NCI-H526 treated with DMSO at 0.1 percent for 48 hours (cell line): ENCODE measurements at regions not wholly inside any gene's neighbourhood (a gene's known extent, or its start where the extent isn't known, plus 50 kb on each side); places are given as distances from the start of the nearest gene placed in this dataset.
"Not testable (repeated sequence)": the region's sequence is repeated elsewhere in the genome, so short reads cannot be mapped to it uniquely, and the experiment has no call there.

Experiments used
- DNase-seq: peaks from one replicate; lab custom pipeline; 2025; lab: John Stamatoyannopoulos, UW

DNA sequence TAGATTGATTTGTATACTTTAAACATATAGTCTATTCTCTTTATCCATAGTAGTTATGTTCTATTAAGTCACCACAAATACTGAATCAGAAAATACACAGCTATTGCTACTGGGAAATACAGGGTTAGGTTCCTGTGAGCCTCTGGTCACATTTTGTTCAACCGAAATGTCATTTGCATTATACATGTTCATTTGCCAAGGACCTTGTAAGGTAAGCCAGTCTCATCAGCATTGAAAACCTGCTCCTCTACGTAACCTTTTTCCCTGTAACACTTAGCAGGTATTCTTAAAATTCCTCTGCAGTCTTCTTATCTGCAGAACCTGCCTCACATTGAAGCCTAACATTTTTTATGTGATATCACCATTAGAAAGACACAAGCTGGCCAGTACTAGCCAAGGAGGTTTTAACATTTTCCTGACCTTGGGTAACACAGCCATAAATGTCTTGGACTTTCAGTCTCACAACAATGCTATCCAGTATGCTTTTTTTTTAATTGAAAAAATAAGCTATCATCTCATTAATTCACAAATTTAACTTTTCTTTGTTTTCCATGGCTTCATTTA, 765.7 kb upstream of the IGFBP7 start:
- DNase-seq = no peak

DNA sequence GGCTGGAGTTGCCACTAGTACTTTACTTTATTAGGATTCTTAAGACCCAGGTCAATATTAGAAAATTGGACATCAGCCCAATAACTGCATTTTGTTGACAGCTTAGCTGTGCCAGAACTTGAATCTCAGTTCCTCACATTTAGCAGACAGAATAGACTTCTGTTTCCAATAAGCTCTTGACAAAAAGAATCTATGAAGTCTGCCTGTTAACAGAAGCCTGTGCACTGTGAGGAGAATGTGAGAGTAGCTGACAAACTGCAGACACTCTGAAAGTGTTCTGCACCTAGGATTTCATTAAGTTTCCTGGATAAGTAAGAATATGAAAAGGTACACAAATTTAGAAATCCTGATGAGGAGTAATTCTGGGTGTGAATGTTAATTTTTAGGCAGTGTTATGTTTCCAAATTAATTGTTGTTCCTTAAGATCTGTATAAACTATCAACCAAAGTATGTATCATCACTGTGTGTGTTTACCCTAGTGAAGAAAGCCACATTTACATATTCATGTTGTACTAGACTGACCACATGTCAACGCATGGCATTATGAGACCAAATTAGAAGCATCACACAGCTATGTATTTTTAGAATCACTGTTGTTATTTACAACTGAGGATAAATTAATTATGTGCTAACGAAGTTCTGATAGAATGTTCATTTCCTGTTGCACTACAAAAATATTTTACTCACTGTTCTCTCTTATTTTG, 756.4 kb upstream of the IGFBP7 start:
- no peak for DNase-seq

DNA sequence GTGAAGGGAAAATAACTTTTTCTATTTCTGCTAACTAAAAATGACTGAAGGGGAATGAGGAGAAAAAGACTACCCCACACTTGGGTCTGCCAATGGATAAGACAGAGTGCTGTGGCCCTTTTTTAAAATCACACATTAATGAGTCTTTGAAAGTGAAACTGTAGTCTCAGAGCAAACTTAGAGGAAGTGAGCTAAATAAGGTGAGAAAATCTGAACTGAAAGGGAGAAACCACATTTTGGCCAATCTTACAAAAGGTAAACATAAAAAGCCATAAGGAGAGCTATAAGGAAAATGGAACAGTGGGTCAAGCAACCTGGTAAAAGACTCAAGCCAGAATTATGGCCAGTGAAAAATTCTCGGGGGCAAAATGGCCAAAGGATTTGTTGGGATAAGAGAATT, 755.1 kb upstream of the IGFBP7 start:
- DNase-seq = no peak

DNA sequence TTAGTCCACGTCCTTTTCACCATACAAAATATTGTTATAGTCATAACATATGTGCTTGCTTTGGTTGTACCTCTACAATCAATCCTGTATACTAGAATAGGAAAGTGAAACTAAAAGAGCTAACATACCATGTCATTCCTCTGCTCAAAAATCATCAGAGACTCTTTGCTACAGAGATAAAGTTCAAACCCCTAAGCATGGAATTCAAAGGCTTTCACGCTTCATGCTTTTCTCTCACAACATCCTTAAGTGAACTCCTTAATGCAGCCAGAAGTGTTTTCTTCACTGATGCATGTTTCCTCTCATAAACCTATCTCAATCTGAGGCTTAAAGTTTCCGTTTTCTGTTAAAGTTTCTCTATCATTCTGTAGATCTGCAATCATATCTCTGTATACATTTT, 744.6 kb upstream of the IGFBP7 start:
- no peak for DNase-seq

DNA sequence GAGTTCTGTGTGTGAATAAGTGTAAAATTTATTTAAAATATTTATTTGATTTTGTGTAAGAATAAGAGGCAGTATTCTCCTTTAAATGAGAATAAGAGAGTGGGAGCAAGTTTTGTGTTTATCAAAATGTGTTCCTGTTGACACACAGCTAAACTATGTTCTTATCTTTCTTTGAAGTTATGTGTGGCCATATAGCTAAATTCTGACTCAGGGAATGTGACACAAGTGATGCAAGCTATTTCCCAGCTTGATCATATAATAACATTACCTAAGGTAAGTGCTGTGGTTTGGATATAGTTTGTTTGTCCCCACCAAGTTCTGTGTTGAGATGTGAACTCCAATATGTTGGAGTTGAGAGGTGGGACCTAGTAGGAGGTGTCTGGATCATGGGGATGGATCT, 740.0 kb upstream of the IGFBP7 start:
- DNase-seq = no peak

DNA sequence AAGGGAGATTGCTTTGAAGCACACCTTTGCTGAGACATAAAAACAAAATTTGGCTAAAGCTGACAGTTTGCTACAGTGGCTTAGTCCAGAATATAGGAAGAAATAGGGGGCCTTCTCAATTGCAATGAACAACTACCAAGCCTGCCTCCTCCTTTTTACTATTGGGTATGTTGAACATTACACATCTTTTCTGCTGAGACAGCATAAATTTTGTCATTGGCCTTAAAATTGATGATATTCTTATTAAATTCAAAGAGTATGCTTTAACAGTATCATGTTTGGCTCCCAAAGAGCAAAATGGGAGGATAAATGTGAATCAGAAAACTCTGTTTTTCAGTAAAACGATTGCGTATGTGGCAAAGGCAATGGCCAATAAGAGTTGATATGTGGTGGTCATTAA, 721.9 kb upstream of the IGFBP7 start:
- no peak for DNase-seq

DNA sequence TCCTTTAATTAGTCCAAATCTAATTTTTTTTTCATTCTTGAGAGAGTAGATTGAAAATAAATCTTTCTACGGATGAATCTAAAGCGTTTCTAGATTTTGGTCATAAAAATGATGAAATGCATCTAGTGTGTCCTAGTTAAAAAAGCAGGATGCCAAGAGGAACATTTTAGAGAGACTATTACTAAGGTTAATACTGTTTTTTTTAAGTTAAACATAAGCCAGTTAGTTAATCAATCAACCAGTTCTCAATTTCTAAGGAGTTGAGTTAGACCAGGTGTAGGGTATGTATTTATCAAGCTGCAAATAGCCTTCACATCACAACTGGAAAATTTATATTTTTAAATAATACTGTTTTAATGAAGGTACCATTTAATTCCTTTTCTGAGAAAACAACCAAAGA, 679.5 kb upstream of the IGFBP7 start:
- DNase-seq = no peak

DNA sequence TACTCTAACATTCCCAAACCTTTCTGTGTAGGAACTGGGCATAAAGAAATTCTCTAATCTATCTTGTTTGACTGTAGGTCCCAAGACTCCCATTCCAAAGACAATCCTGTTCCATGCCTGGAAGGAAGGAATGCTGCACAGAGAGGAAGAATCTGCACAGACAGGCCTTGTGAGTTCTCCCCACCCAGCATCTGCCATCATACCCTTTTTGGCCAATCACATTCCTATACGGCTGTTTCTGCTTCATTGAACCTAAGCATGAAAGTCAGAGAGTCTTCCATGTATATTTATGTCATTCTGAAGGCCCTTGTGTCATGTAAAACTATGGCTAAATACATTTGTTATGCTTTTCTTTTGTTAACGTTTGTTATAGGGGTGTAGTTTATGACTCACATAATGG, 667.7 kb upstream of the IGFBP7 start:
- no peak for DNase-seq

DNA sequence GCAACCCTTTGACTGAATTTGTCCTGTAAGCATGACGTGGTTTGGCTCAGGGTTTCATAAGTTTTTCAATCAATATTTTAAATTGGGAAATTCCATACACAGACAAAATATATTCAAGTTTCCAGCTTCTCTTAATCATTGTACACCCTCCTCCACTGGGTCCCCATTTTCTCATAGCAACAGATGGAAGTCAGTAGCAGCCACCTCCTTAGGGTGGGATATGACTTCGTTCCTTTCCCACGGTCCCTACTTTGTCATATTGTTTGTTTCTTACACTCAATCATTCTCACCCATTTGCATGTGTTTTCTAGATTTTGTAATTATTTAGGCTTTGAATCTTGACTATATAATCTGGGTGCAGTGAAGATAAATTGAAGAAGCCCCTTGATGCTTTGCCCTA, 664.5 kb upstream of the IGFBP7 start:
- no peak for DNase-seq

DNA sequence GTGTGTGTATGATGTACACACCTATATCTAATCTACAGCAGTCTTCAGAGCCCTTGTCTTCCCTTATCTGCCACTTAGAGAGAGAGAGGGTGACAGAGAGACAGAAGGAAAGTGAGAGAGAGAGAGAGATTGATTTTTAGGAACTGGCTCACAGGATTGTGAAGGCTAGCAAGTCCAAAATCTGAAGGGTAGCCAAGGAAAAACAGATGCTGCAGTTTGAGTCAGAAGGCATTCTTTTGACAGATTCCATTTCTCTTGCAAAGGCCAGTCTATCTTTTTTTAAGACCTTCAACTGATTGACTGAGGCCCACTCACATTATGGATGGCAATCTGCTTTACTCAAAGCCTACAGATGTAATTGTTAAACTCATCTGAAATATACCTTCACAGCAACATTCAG, 664.0 kb upstream of the IGFBP7 start:
- no peak for DNase-seq

DNA sequence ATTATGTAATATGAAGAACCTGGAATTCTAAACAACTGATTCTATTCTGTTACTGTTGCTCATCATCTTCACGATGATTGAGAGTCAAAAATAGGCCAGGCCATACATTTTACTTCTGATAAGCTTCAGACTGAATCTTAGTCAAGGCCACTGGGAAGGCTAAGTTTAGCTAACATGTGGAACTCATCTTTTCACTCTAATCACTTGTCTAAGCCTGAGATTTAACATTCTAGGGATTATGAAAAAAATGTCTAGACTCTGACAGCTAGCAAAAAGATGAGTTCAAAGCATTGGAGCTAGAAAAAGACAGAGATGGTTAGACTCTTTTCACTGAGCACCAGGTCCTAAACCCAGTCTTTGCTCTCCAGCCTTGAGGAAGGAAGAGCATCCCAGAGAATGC, 656.2 kb upstream of the IGFBP7 start:
- no peak for DNase-seq

DNA sequence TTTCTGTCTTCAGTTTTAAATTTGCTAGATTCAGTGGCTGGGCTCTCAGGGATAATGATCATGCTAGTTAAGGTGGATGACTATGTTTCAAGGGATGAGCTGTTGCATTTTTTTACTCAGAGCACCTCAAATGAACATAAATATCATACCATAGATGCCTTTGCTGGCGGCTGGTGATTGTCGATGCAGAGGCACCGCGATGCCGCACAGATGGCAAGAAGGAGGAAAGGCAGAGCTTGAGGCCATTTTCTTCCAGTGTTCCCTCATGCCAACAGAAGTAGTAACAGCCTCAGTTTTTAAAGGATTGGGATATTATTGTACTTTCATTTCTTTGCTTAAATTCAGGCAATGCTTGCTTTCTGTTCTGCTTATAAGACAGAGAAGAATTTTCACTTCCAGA, 654.7 kb upstream of the IGFBP7 start:
- no peak for DNase-seq

DNA sequence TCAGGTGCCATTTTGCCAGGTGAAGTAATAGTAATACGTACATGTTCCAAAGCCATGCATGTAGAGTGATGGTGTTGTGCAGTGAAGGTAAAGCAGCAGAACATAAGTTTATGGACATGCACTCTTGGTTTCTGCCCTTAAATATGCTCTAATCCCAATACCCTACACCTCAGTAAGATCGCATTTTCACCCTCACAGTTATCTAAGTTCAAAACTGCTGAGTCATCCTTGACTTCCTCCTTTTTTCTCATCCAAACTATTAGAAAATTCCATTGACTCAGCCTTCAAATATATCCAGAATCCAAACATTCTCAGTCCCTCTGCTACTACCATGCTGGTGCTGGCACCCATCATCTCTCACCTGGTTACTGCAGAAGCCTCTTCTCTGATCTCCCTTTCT, 652.9 kb upstream of the IGFBP7 start:
- no peak for DNase-seq

DNA sequence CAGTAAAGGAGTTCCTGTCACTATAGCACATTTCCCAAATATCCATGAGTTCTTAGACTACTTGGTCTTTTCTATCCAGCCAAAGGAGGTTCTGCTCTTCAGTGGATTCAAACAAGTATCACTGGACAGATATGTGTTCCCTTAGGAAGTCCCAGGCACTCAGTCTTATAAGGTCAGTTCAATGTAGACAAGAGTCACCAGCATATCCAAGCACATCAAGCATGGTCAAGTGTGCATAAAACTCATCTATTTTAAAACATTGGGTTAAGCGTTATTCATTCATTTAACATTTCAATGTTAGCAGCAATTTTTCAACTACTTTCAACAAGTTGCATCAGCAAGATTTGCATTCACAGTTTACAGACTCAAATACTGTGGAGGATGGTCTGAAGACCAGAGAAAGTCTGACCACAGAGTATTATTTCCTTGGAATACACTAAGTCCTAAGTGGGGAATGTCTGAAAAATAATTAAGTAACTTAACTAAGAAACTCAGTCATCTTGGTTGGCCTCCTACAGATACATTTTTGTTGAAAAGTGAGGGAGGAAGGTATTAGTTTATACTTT, 630.5 kb upstream of the IGFBP7 start:
- DNase-seq = no peak

DNA sequence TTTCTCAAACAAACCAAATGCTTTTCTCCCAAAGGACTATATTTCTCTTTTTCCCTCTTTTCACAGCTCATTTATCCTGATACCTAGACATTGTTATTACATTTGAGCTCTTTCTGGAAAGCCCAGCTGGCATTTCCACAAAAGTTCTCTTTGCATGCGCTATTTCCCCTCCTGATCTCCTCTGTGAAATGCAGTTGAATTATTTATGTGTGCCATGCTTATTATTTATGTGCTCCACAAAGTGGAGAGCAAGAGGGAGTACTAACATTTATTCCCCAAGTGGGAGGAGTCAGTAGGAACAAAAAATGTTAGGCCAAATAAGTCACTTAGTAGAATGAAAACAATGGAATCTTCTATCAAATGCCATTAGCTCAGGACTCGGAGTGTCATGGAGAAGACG, 626.6 kb upstream of the IGFBP7 start:
- DNase-seq = no peak

DNA sequence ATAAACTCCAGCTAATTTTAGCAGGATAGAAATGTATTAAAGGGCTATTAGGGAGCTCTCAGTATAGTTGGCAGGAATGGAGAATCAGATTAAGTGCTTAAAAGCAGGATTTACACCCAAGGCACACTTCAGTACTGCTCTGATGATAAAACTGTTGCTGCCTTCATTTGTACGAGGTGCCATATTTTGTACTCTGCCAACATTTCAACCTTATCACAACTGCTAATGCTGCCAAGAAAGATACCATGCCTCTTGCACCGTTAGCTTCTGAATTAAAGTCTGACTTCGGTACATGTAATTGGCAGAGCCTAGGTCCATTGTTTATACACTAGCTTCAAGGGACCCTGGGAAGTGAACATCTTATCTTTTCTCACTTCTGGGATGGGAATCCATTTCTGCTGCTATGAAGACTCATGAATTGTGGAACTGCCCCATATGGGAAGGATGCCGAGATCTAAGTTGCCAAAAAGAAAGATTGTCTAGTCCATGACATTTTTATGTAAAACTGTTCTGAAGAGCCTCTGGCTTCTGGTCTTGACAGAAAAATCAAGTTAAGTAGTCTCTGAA, 624.0 kb upstream of the IGFBP7 start:
- DNase-seq = no peak

DNA sequence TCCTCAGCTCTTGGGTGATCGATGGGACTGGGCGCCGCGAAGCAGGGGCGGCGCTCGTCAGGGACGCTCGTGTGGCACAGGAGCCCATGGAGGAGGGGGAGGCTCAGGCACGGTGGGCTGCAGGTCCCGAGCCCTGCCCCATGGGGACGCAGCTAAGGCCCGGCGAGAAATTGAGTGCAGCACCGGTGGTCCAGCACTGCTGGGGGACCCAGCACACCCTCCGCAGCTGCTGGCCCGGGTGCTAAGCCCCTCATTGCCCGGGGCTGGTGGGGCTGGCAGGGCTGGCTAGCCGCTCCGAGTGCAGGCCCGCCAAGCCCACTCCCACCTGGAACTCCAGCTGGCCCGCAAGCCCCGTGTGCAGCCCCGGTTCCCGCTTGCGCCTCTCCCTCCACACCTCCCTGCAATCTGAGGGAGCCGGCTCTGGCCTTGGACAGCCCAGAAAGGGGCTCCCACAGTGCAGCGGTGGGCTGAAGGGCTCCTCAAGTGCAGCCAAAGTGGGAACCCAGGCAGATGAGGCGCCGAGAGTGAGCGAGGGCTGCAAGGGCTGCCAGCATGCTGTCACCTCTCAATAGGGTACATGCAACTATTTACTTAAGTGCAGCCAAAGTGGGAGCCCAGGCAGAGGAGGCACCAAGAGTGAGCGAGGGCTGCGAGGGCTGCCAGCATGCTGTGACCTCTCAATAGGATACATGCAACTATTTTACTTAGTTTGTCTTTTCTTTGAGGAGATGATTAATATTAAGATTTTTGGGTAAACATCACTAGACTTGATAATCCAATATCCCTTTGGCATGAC, 619.8 kb upstream of the IGFBP7 start:
- DNase-seq = not testable (repeated sequence)

DNA sequence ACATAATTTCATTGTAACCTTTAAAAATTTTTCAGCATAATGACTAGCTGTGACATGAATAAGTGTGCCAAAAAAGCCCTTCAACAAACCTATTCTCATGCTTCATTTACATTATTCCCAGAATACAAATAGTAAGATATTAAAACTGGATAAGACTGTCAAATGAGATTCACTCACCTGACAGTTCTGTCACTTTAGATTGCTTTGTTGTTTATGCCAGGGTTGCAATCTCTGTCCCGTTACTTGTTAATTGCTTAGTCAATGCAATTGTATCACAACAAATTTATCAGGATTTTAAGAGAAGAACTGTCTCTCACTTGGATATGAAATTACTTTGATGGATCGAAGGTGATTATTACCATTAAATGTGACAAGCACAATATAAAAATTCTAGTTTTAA, 616.0 kb upstream of the IGFBP7 start:
- no peak for DNase-seq

DNA sequence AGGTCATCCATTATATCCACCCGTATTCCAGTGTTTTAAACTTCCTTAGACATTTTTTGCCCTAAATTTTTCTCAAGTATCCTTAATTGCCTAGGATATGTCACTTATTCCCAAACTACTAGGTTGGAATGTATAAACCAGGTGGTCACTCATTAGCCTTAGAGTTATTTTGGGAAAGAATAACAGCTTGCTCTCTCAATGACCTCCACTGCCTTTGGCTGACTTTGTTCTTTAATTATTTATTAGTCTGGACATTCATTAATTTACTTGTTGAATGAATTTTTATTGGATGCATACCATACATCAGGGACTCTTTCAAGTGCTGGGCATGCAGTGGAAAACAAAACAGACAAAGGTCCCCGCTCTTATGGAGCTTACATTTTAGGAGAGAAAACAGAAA, 609.3 kb upstream of the IGFBP7 start:
- DNase-seq = no peak

DNA sequence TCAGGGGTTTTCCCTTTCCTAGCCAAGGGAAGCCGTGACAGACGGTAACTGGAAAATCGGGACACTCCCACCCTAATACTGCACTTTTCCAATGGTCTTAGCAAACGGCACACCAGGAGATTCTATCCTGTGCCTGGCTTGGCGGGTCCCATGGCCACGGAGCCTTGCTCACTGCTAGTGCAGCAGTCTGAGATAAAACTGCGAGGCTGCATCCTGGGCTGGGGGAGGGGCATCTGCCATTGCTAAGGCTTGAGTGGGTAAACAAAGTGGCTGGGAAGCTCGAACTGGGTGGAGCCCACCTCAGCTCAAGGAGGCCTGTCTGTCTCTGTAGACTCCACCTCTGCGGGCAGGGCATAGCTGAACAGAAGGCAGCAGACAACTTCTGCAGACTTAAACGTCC, 604.1 kb upstream of the IGFBP7 start:
- DNase-seq = not testable (repeated sequence)

DNA sequence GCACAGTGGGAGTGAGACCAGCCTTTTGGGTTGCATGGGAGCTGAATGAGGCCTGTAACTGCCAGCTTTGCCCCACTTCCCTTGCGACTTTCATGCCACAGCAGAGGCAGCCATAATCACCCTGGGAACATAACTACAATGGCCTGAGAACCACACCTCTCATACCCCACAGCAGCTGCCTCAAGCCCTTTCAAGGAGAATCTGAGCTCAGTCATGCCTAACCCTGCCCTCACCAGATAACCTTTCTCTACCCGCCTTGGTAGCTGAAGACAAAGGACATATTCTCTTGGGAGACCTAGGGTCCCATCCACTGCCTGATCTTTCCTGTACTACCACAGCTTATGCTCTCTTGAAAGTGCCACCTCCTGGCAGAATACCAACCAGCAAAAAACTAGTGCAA, 599.9 kb upstream of the IGFBP7 start:
- DNase-seq = no peak

DNA sequence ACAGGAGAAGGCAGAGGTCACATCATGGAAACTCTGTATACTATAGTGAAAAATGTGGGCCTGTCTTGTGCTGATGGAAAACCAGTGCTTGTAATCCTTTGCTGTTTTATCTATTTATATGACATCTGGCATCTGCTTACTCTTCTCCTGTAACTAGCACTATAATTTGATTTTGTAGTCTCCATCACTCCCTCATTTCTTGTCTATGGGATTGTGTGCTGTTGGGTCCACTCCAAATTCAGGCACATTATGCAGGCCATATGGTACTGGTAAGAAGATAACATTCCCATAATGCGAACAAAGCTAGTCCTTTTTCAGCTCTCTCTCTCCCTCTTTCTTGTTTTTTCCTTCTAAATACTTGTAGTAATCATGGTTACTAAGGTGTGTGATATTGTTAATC, 581.2 kb upstream of the IGFBP7 start:
- DNase-seq = no peak

DNA sequence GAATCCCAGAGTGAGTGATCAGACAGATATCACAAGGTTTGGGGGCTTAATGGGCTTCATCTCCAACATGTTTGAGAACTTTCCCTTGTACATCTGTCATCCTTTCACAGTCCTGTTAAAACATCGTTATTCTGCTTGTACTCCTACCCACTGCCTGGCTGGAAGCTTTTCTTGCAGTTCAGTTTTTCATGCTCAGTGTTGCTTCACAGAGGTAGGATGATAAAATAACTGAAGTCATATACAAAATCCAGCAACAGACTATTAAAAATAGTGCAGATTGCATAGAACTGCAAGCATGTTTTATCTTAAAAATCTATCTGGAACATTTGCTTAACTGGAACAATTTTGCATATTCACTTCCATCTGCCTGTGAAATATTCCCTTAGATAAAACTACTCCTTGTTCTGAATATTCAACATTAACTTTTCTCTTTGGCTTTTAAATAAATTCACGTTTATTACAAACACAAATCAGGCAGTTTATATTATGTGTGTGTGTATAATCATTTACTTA, 579.6 kb upstream of the IGFBP7 start:
- DNase-seq = no peak
